GM12878 (cell line): ENCODE measurements at regions not wholly inside any gene's neighbourhood (a gene's known extent, or its start where the extent isn't known, plus 50 kb on each side); places are given as distances from the start of the nearest gene placed in this dataset.

ENCODE experiments used
- ATAC-seq: fragments of 200-7000 bp; cut with Tn5 transposase; 3 replicates; pipeline ENCODE4 v1.9.1; 2020; ENCODE audit warnings: mild to moderate bottlenecking, moderate library complexity
- BruUV-seq: library from RNA; stranded (reverse); fragments of 400-500 nt; replicated peaks from 2 replicates; lab custom pipeline; 2021; lab: Mats Ljungman, UMichigan
- CTCF ChIA-PET: fragments of 300-600 bp; sonication (Branson Sonifier 250); formaldehyde crosslinking; extraction: SDS; loops from one replicate; lab custom pipeline; 2021; ENCODE audit warnings: inconsistent platforms; lab: Yijun Ruan, JAX
- POLR2A ChIA-PET: fragments of 350-600 bp; formaldehyde crosslinking; extraction: SDS; loops from one replicate; lab custom pipeline; 2021; ENCODE audit warnings: inconsistent platforms; lab: Charles Lee
- RAD21 ChIA-PET: fragments of 300-600 bp; sonication (Branson Sonifier 250); formaldehyde crosslinking; loops from one replicate; lab custom pipeline; 2023; ENCODE audit warnings: antibody characterized with exemption; ENCODE audit not compliant: unreplicated experiment; lab: Charles Lee
- SMC1A ChIA-PET: fragments of 300-600 bp; sonication (Branson Sonifier 250); formaldehyde crosslinking; loops from one replicate; lab custom pipeline; 2023; ENCODE audit not compliant: unreplicated experiment, uncharacterized antibody; lab: Charles Lee
- DNase-seq: peaks from one replicate; pipeline ENCODE4 v3.0.0-alpha.2; 2011; ENCODE audit warnings: low read depth, low spot score
- FAIRE-seq: peaks from 3 replicates; lab custom pipeline; 2011; peaks lifted over from hg19 to GRCh38; lab: Jason Lieb, UNC
- H2AFZ ChIP-seq: 2 replicates; pipeline ENCODE4 v1.6.0; 2011; ENCODE audit warnings: low read depth, low read length, control low read depth; ENCODE audit not compliant: control insufficient read depth
- H3K27ac ChIP-seq: 2 replicates; pipeline ENCODE4 v1.5.1; 2011; ENCODE audit warnings: control low read depth; ENCODE audit not compliant: control insufficient read depth, insufficient read depth
- H3K27me3 ChIP-seq, 2 experiments: replicated peaks in 1 of 2; 2 replicates each; pipeline versions ENCODE4 v1.6.0 to v1.6.1; 2011; ENCODE audit warnings: low read length in 1 of 2; ENCODE audit not compliant: control insufficient read depth in 2 of 2, insufficient read depth in 2 of 2
- H3K36me3 ChIP-seq, 2 experiments: 2 replicates each; pipeline ENCODE4 v1.5.1; 2011; ENCODE audit warnings: low read length in 1 of 2; ENCODE audit not compliant: control insufficient read depth in 2 of 2, insufficient read depth in 2 of 2
- H3K4me1 ChIP-seq: 2 replicates; pipeline ENCODE4 v1.6.1; 2011; ENCODE audit warnings: mild to moderate bottlenecking, low read length, moderate library complexity, mixed read lengths; ENCODE audit not compliant: control insufficient read depth, insufficient read depth
- H3K4me2 ChIP-seq: 2 replicates; pipeline ENCODE4 v1.6.0; 2011; ENCODE audit warnings: control low read depth; ENCODE audit not compliant: control insufficient read depth, insufficient read depth
- H3K4me3 ChIP-seq: fragments of 200-600 bp; sonication (generic); 2 replicates; pipeline ENCODE4 v1.5.1; 2016
- H3K79me2 ChIP-seq: 2 replicates; pipeline ENCODE4 v1.6.0; 2011; ENCODE audit warnings: low read length; ENCODE audit not compliant: control insufficient read depth, insufficient read depth
- H3K9ac ChIP-seq: 2 replicates; pipeline ENCODE4 v1.8.0; 2011; ENCODE audit warnings: low read length, control low read depth, mixed read lengths; ENCODE audit not compliant: control insufficient read depth, insufficient read depth
- H3K9me3 ChIP-seq: replicated peaks from 3 replicates; pipeline ENCODE4 v1.5.1; 2011; ENCODE audit warnings: mild to moderate bottlenecking, low read length; ENCODE audit not compliant: control insufficient read depth, insufficient read depth
- H4K20me1 ChIP-seq: 2 replicates; pipeline ENCODE4 v1.6.0; 2011; ENCODE audit not compliant: control insufficient read depth, insufficient read depth
- ATF7 ChIP-seq: fragments of 450-650 bp; IDR thresholded peaks from 2 replicates; pipeline ENCODE4 v1.6.1; 2016; ENCODE audit warnings: low read depth, mild to moderate bottlenecking
- BRCA1 ChIP-seq: IDR thresholded peaks from 2 replicates; pipeline ENCODE4 v1.6.1; 2011; ENCODE audit warnings: low read depth, low read length, improper control_type of control experiment
- CBX3 ChIP-seq: fragments of 200-600 bp; sonication (generic); IDR thresholded peaks from 2 replicates; pipeline ENCODE4 v1.6.1; 2016; ENCODE audit warnings: low read depth, borderline replicate concordance
- JUNB ChIP-seq: IDR thresholded peaks from 2 replicates; pipeline ENCODE4 v1.6.1; 2016; ENCODE audit warnings: antibody characterized with exemption, mild to moderate bottlenecking
- SUZ12 ChIP-seq: fragments of 200-600 bp; sonication (generic); IDR thresholded peaks from one replicate; pipeline ENCODE4 v1.6.1; 2018; ENCODE audit warnings: antibody characterized with exemption, mild to moderate bottlenecking; ENCODE audit not compliant: unreplicated experiment
- ZNF207 ChIP-seq: fragments of 450-650 bp; IDR thresholded peaks from 2 replicates; pipeline ENCODE4 v1.6.1; 2014; ENCODE audit warnings: antibody characterized with exemption, mild to moderate bottlenecking, borderline replicate concordance
- in situ Hi-C: fragments of 300-500 bp; cut with MboI; formaldehyde crosslinking; loops from 9 replicates; pipeline ENCODE4 v1.14.3; 2018; ENCODE audit warnings: mixed read lengths
- intact Hi-C: fragments of 100-400 bp; cut with micrococcal nuclease; formaldehyde crosslinking; loops from one replicate; pipeline ENCODE4 v1.14.2; 2022; ENCODE audit not compliant: unreplicated experiment
- TF ChIP-seq, protein P1 (sequence below), 3 experiments: IDR thresholded peaks in 2 of 3; conservative IDR thresholded peaks in 1 of 3; 2 replicates each; pipeline ENCODE4 v1.5.1; 2011; ENCODE audit warnings: low read depth in 3 of 3, low read length in 3 of 3, mild to moderate bottlenecking in 3 of 3, control low read depth in 2 of 3, moderate library complexity in 2 of 3, inconsistent platforms in 1 of 3, mixed read lengths in 1 of 3; ENCODE audit not compliant: control insufficient read depth in 2 of 3, insufficient read depth in 1 of 3; ENCODE audit errors: extremely low read depth in 1 of 3
- TF ChIP-seq, protein P2 (sequence below): IDR thresholded peaks from 2 replicates; pipeline ENCODE4 v1.6.1; 2011; ENCODE audit warnings: borderline replicate concordance, low read depth, mild to moderate bottlenecking, moderate library complexity, low read length; ENCODE audit not compliant: insufficient read depth, poor library complexity, severe bottlenecking
- TF ChIP-seq, protein P3 (sequence below): fragments of 450-650 bp; formaldehyde crosslinking; IDR thresholded peaks from 2 replicates; pipeline ENCODE4 v1.4.0; 2022; ENCODE audit warnings: mild to moderate bottlenecking, moderate library complexity
- TF ChIP-seq, protein P4 (sequence below): IDR thresholded peaks from 2 replicates; pipeline ENCODE4 v1.6.1; 2012; ENCODE audit warnings: mild to moderate bottlenecking, low read depth, low read length
- TF ChIP-seq, protein P5 (sequence below): fragments of 450-650 bp; IDR thresholded peaks from 2 replicates; pipeline ENCODE4 v1.6.1; 2018; ENCODE audit warnings: borderline replicate concordance, mild to moderate bottlenecking; ENCODE audit not compliant: partially characterized antibody

GRCh38 chr4:75154994-75155393 is 222.1 kb downstream of the PARM1 start:
- DNase-seq = no peak
- intact Hi-C loops = no loop called here
- CTCF ChIA-PET = no interaction called here
- RAD21 ChIA-PET = no interaction called here
- Histone ChIP-seq H3K9ac (no peak overlapping the region), H3K79me2 (no peaks in the 10 kb centered on the region), H2AFZ (no peak overlapping the region), H3K4me1 (no peaks in the 10 kb centered on the region), H3K9me3 (no peaks in the 10 kb centered on the region; the same call in 2 of the 3 replicates), H3K27me3 (no peaks in the 10 kb centered on the region), H3K27ac (no peak overlapping the region), H3K4me3 (no peak overlapping the region), H3K4me2 (no peak overlapping the region), H4K20me1 (no peaks in the 10 kb centered on the region), H3K36me3 (no peaks in the 10 kb centered on the region)
- SMC1A ChIA-PET = no interaction called here
- in situ Hi-C loops = no loop called here
- no TSS peak for BruUV-seq
- FAIRE-seq = no peak
- ATAC-seq = no peak
- POLR2A ChIA-PET = no interaction called here
- TF ChIP-seq SUZ12 (no peak), ATF7 (no peak), CBX3 (no peak), BRCA1 (no peak), ZNF207 (no peak), JUNB (no peak)
- TF ChIP-seq, protein P1, sequence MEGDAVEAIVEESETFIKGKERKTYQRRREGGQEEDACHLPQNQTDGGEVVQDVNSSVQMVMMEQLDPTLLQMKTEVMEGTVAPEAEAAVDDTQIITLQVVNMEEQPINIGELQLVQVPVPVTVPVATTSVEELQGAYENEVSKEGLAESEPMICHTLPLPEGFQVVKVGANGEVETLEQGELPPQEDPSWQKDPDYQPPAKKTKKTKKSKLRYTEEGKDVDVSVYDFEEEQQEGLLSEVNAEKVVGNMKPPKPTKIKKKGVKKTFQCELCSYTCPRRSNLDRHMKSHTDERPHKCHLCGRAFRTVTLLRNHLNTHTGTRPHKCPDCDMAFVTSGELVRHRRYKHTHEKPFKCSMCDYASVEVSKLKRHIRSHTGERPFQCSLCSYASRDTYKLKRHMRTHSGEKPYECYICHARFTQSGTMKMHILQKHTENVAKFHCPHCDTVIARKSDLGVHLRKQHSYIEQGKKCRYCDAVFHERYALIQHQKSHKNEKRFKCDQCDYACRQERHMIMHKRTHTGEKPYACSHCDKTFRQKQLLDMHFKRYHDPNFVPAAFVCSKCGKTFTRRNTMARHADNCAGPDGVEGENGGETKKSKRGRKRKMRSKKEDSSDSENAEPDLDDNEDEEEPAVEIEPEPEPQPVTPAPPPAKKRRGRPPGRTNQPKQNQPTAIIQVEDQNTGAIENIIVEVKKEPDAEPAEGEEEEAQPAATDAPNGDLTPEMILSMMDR (IDR thresholded peaks at IDR 0.05 in 2 of 3, conservative IDR thresholded peaks at IDR 0.05 in 1 of 3; ENCODE audit: control insufficient read depth in 2 of 3, extremely low read depth in 1 of 3, insufficient read depth in 1 of 3, low read depth in 3 of 3, low read length in 3 of 3) = no peak
- TF ChIP-seq, protein P2, sequence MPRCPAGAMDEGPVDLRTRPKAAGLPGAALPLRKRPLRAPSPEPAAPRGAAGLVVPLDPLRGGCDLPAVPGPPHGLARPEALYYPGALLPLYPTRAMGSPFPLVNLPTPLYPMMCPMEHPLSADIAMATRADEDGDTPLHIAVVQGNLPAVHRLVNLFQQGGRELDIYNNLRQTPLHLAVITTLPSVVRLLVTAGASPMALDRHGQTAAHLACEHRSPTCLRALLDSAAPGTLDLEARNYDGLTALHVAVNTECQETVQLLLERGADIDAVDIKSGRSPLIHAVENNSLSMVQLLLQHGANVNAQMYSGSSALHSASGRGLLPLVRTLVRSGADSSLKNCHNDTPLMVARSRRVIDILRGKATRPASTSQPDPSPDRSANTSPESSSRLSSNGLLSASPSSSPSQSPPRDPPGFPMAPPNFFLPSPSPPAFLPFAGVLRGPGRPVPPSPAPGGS = no peak
- TF ChIP-seq, protein P3, sequence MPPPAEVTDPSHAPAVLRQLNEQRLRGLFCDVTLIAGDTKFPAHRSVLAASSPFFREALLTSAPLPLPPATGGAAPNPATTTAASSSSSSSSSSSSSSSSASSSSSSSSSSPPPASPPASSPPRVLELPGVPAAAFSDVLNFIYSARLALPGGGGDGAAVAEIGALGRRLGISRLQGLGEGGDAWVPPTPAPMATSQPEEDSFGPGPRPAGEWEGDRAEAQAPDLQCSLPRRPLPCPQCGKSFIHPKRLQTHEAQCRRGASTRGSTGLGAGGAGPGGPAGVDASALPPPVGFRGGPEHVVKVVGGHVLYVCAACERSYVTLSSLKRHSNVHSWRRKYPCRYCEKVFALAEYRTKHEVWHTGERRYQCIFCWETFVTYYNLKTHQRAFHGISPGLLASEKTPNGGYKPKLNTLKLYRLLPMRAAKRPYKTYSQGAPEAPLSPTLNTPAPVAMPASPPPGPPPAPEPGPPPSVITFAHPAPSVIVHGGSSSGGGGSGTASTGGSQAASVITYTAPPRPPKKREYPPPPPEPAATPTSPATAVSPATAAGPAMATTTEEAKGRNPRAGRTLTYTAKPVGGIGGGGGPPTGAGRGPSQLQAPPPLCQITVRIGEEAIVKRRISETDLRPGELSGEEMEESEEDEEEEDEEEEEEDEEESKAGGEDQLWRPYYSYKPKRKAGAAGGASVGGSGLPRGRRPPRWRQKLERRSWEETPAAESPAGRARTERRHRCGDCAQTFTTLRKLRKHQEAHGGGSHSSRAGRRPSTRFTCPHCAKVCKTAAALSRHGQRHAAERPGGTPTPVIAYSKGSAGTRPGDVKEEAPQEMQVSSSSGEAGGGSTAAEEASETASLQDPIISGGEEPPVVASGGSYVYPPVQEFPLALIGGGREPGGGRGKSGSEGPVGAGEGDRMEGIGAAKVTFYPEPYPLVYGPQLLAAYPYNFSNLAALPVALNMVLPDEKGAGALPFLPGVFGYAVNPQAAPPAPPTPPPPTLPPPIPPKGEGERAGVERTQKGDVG = no peak
- TF ChIP-seq, protein P4, sequence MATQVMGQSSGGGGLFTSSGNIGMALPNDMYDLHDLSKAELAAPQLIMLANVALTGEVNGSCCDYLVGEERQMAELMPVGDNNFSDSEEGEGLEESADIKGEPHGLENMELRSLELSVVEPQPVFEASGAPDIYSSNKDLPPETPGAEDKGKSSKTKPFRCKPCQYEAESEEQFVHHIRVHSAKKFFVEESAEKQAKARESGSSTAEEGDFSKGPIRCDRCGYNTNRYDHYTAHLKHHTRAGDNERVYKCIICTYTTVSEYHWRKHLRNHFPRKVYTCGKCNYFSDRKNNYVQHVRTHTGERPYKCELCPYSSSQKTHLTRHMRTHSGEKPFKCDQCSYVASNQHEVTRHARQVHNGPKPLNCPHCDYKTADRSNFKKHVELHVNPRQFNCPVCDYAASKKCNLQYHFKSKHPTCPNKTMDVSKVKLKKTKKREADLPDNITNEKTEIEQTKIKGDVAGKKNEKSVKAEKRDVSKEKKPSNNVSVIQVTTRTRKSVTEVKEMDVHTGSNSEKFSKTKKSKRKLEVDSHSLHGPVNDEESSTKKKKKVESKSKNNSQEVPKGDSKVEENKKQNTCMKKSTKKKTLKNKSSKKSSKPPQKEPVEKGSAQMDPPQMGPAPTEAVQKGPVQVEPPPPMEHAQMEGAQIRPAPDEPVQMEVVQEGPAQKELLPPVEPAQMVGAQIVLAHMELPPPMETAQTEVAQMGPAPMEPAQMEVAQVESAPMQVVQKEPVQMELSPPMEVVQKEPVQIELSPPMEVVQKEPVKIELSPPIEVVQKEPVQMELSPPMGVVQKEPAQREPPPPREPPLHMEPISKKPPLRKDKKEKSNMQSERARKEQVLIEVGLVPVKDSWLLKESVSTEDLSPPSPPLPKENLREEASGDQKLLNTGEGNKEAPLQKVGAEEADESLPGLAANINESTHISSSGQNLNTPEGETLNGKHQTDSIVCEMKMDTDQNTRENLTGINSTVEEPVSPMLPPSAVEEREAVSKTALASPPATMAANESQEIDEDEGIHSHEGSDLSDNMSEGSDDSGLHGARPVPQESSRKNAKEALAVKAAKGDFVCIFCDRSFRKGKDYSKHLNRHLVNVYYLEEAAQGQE = no peak
- TF ChIP-seq, protein P5, sequence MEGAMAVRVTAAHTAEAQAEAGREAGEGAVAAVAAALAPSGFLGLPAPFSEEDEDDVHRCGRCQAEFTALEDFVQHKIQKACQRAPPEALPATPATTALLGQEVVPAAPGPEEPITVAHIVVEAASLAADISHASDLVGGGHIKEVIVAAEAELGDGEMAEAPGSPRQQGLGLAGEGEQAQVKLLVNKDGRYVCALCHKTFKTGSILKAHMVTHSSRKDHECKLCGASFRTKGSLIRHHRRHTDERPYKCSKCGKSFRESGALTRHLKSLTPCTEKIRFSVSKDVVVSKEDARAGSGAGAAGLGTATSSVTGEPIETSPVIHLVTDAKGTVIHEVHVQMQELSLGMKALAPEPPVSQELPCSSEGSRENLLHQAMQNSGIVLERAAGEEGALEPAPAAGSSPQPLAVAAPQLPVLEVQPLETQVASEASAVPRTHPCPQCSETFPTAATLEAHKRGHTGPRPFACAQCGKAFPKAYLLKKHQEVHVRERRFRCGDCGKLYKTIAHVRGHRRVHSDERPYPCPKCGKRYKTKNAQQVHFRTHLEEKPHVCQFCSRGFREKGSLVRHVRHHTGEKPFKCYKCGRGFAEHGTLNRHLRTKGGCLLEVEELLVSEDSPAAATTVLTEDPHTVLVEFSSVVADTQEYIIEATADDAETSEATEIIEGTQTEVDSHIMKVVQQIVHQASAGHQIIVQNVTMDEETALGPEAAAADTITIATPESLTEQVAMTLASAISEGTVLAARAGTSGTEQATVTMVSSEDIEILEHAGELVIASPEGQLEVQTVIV = no peak
